ACHN (cell line): ENCODE measurements at regions not wholly inside any gene's neighbourhood (a gene's known extent, or its start where the extent isn't known, plus 50 kb on each side); places are given as distances from the start of the nearest gene placed in this dataset.

Experiments
- DNase-seq: peaks from one replicate; pipeline ENCODE4 v3.0.0-alpha.2; 2015
- in situ Hi-C: cut with HindIII; loops from 2 replicates; pipeline ENCODE4 v1.10.0; 2017; ENCODE audit warnings: low sequenced_read_pairs, low pct_ligation_motif_present, low pct_unique_long_range_greater_than_20kb

DNA sequence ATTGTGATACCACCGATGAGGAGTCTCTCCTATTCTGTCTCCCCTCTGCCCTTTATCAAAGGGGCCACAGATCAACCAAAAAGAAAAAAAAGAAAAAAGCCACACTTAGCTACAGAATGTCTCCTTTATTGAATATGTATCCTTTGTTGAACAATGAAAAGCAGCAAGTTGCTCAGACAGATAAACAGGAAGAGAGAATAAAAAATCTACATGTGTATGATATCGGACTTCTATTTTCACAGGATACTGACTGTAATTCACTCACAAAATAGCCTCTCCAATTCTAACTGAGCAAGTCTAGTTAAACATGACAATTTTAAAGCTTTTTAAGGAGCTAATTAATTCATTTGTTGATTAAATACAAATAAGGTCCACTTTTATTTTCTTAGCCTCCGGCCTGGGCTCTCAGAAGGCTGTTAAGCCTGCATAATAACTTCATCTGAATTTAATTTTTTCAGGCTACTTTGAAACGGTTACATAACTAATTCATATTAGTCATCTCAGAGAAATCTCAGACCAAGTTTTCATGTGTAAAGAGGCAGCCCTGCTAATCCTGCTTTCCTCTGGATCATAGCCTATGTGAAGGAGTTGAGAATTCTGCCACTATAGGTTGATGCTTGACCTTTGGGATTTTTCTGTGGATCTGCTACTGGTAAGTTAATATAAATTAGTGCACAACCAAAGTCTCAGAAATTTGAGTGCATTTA, 304.1 kb upstream of the NR5A2 start:
- no peak for DNase-seq
- in situ Hi-C loops = no loop called here

DNA sequence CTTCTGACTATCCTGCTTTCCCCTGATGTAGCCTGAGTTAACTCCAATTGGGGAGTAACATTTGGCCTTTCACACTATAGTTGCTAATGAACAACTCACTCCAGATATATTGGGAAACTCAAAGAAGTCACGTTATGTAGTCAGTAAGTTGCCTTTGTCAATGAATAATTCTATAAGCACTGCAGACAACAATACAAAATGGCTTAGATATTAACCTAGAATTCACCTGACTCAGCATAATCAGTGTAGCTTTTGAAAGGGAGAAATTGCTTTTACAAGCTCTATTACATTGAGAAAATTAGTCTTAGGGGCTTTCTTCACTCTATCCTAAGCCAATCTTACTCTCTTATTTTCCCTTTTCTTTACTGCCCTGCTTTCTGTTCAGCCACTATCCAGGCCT, 303.5 kb upstream of the NR5A2 start:
- no peak for DNase-seq
- in situ Hi-C loops = no loop called here

GRCh38 chr1:199725002-199725565, 302.4 kb upstream of the NR5A2 start:
- DNase-seq = no peak
- in situ Hi-C loops = no loop called here

GRCh38 chr1:199727682-199728081, 299.8 kb upstream of the NR5A2 start:
- no peak for DNase-seq
- in situ Hi-C loops = no loop called here

- in situ Hi-C loops = no loop called here
- no peak for DNase-seq
These were observed 299.2 kb upstream of the NR5A2 start for GRCh38 chr1:199728345-199728744.

- DNase-seq = no peak
- in situ Hi-C loops = no loop called here
These were observed 294.4 kb upstream of the NR5A2 start for GRCh38 chr1:199733125-199733524.

GRCh38 chr1:199734186-199734585, 293.3 kb upstream of the NR5A2 start:
- no peak for DNase-seq
- in situ Hi-C loops = no loop called here

DNA sequence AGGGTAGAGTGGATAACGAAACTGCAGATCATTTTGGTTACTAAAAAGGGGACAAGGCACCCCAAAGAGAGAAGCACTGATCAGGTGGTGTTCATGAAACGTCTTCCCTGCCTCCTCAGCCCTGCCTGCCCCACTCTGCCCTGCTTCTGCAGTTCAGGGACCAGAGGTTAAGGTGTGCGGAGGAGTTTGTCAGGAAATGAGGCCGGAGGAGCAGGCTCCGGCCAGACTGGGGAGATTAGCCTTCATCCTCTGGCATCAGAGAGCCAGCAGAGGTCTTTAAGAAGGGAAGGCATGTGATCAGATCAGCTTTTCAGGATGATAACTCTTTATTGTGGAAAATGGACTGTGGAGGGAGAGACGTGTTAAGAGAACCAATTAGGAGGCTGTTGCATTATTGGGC, 291.9 kb upstream of the NR5A2 start:
- no peak for DNase-seq
- in situ Hi-C loops = no loop called here

DNA sequence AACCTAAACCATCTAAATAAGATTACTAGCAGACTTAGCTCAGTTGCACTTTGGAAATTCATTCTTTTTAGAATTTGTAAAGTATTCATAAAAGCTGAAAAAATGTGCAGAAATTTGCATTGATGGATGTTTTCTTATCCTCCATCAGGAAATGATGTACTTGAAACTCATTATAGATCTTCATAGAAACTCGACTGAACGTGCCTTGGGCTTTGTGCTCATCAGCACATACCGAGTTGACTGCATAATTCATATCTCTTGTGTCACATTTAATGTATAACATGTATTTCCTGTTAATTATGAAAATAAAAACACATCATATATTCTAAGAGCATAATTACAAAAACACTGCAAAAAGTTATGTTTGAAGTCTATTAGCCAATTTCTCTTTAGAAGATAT, 290.9 kb upstream of the NR5A2 start:
- in situ Hi-C loops = no loop called here
- DNase-seq = no peak

GRCh38 chr1:199741586-199741985, 285.9 kb upstream of the NR5A2 start:
- DNase-seq = no peak
- in situ Hi-C loops = no loop called here

DNA sequence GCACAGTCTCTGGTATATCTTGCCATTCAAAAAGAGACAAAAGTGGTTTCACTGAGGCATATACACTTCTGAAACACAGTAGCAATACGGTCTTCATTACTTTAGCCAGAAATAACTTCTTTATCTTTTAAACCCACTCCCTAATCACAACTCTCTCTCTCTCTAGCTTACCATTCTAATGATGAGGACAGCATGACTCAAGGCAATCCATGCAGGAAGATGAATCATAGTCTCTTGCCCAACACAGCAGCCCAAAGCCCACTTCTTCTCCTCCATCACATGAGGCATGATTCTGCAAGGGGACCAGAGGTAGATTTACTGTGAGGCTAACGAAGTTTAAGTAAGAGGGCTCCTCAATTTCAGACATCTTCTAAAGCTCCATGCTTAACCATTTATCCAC, 285.0 kb upstream of the NR5A2 start:
- in situ Hi-C loops = no loop called here
- peak; percentile 78 for DNase-seq

- in situ Hi-C loops = no loop called here
- no peak for DNase-seq
These were observed 284.3 kb upstream of the NR5A2 start for GRCh38 chr1:199743227-199743626.

- DNase-seq = no peak
- in situ Hi-C loops = no loop called here
These were observed 280.7 kb upstream of the NR5A2 start for GRCh38 chr1:199746666-199747384.

- in situ Hi-C loops = no loop called here
- no peak for DNase-seq
These were observed 279.5 kb upstream of the NR5A2 start for GRCh38 chr1:199747984-199748383.

GRCh38 chr1:199751506-199751905, 276.0 kb upstream of the NR5A2 start:
- in situ Hi-C loops = no loop called here

DNA sequence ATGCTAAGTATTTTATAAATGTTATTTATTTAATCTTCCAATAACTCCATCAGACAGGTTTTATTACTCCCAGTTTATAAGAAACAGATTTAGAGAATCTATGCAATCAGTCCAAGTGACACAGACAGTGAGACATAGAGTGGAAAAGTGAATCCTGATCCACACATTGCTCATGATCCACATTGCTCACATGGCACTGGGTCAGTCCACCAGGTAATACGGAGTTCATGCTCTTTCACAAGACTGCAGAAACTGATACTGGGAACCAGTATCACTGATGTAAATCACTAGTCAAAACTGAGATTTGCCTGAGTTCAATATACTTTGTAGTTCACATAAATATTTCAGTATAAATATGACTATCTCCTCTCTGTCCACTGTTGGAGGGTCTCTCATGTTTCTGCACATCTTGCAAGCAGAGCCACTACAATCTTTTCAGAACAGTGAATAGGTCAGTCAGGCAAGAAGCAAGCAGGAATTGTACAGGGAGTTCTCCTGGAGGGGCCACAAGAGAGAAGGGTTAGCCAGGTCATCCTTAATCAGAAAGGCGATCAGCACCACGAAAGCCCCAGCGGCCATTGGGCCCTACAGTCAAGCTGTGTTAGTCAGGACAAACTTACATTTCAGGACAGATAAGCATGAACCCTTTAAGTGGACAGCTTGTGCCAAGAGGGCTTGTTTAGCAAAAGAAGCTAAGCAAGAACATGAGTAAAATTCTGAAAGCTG, 275.4 kb upstream of the NR5A2 start:
- in situ Hi-C loops = no loop called here
- DNase-seq = no peak

More at GRCh38 chr1:199751506-199751905, 276.0 kb upstream of the NR5A2 start:
- DNase-seq = no peak

DNA sequence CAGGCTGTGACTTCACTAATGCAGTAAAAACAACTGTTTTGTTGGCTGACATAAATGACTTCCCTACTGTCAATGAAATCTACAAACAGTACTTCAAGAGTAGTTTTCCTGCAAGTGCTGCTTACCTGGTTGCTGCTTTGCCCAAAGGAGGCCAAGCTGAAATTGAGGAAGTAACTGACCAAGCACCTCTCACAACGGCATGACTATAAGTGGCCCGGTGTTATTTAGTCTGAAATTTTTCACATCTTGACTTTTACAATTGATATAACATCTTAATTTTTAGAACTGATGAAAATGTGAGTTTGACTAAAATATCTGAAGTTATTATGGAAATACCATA, 274.9 kb upstream of the NR5A2 start:
- in situ Hi-C loops = no loop called here

GRCh38 chr1:199753513-199753912, 274.0 kb upstream of the NR5A2 start:
- in situ Hi-C loops = no loop called here
- DNase-seq = no peak

More for the DNA sequence above, 274.9 kb upstream of the NR5A2 start:
- no peak for DNase-seq

DNA sequence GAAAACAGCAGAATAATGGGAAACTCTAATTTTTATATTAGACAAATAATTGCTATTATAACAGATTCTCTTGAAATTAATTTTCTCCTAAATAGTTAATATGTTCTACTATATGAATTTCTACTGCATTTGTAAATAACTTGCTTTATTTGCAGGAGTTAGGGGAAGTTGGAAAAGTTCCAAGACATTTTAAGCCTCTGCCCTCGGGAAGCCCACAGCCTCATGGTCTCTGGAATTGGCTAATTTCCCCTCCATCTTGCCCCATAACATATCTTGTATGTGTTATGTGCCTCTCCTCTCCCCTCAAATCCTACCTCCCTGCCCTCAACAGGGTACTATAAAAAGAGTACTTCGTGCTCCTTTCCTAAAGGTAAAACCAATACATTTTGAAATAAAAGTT, 271.4 kb upstream of the NR5A2 start:
- no peak for DNase-seq

More for the DNA sequence above, 271.4 kb upstream of the NR5A2 start:
- in situ Hi-C loops = no loop called here
